Esophagus squamous epithelium (tissue), 5 donors: ENCODE measurements at regions not wholly inside any gene's neighbourhood (a gene's known extent, or its start where the extent isn't known, plus 50 kb on each side); places are given as distances from the start of the nearest gene placed in this dataset.

Source experiments
- DNase-seq: peaks from one replicate; lab custom pipeline; 2025; lab: John Stamatoyannopoulos, UW
- H3K27ac ChIP-seq, 4 donors: fragments of 200-600 bp; sonication (generic); one replicate each; pipeline ENCODE4 v1.5.1; 2016 to 2019; ENCODE audit warnings: mild to moderate bottlenecking in 1 of 4
- H3K27me3 ChIP-seq, 4 donors: fragments of 200-600 bp; sonication (generic); 1 replicate in 3 of 4; 2 replicates in 1 of 4; pipeline versions ENCODE4 v1.5.1 to v1.6.0; 2017 to 2021; ENCODE audit warnings: antibody characterized with exemption in 1 of 4
- H3K36me3 ChIP-seq, 3 donors: fragments of 200-600 bp; sonication (generic); one replicate each; pipeline ENCODE4 v1.5.1; 2016 to 2019
- H3K4me1 ChIP-seq, 3 donors: fragments of 200-600 bp; sonication (generic); one replicate each; pipeline ENCODE4 v1.5.1; 2017 to 2019
- H3K4me3 ChIP-seq, 4 donors: fragments of 200-600 bp; sonication (generic); 1 replicate in 3 of 4; 2 replicates in 1 of 4; pipeline ENCODE4 v1.5.1; 2016 to 2019; ENCODE audit warnings: mild to moderate bottlenecking in 2 of 4, moderate library complexity in 1 of 4
- H3K9me3 ChIP-seq, 3 donors: fragments of 200-600 bp; sonication (generic); one replicate each; pipeline ENCODE4 v1.5.1; 2016 to 2019
- CTCF ChIP-seq, 6 experiments: fragments of 450-650 bp in 4 of 6; fragments of 200-600 bp in 2 of 6; sonication (generic) in 2 of 6; IDR thresholded peaks; one replicate each; pipeline ENCODE4 v1.5.1; 2016 to 2019; ENCODE audit warnings: antibody characterized with exemption in 6 of 6, mild to moderate bottlenecking in 4 of 6, moderate library complexity in 4 of 6
- POLR2A ChIP-seq, 4 donors: fragments of 450-650 bp; IDR thresholded peaks; one replicate each; pipeline ENCODE4 v1.6.1; 2017; ENCODE audit warnings: antibody characterized with exemption in 4 of 4, mild to moderate bottlenecking in 4 of 4, moderate library complexity in 3 of 4
- WGBS, 2 donors: methylation state at CpG; one replicate each; pipeline ENCODE4 v1.1.5; 2018; 5-methylcytosine and 5-hydroxymethylcytosine counted together
- intact Hi-C: fragments of 100-400 bp; cut with DNase I; formaldehyde crosslinking; loops from one replicate; pipeline ENCODE4 v1.15.0; 2022
- donor health status: DM: yes; HTN: yes; CAD: no.

- Histone ChIP-seq H3K4me3 (no peak overlapping the region), H3K27ac (no peak overlapping the region), H3K27me3 (peaks cover 0 to 4% (median 0%) of the 10 kb centered on the region in 4 donors), H3K9me3 (no peaks in the 10 kb centered on the region), H3K4me1 (peaks cover 0 to 4% (median 0%) of the 10 kb centered on the region in 3 donors), H3K36me3 (no peaks in the 10 kb centered on the region)
- intact Hi-C loops, result no loop called here
- no peak for DNase-seq
- TF ChIP-seq POLR2A (IDR thresholded peaks at IDR 0.05), result no peak
- no peak for TF ChIP-seq CTCF (IDR thresholded peaks at IDR 0.05)
- WGBS, 2 donors, result 71 to 76% methylated on average over 8 of the region's 8 CpGs
Observed at GRCh38 chr22:27531782-27532530, 269.6 kb downstream of the MN1 start.

- Histone ChIP-seq H3K27ac (no peak overlapping the region), H3K4me1 (peaks cover 0 to 11% (median 0%) of the 10 kb centered on the region in 3 donors), H3K27me3 (peaks cover 0 to 4% (median 0%) of the 10 kb centered on the region in 4 donors), H3K9me3 (no peaks in the 10 kb centered on the region), H3K36me3 (no peaks in the 10 kb centered on the region), H3K4me3 (no peak overlapping the region)
- TF ChIP-seq POLR2A (IDR thresholded peaks at IDR 0.05), result no peak
- TF ChIP-seq CTCF (IDR thresholded peaks at IDR 0.05), result no peak
- 82 to 83% methylated on average over 8 of the region's 8 CpGs for WGBS, 2 donors
- intact Hi-C loops, result no loop called here
- no peak for DNase-seq
Observed at GRCh38 chr22:27533105-27533745, 268.3 kb downstream of the MN1 start.

GRCh38 chr22:27534720-27535125 lies 266.8 kb downstream of the MN1 start:
- no peak overlapping the region for H3K4me3 ChIP-seq
- no peaks in the 10 kb centered on the region for H3K9me3 ChIP-seq
- WGBS, 2 donors, result 48 to 50% methylated on average over 2 to 6 of the region's 7 CpGs
- no peak for TF ChIP-seq POLR2A (IDR thresholded peaks at IDR 0.05)
- TF ChIP-seq CTCF (IDR thresholded peaks at IDR 0.05), result no peak
- intact Hi-C loops, result no loop called here
- H3K27ac ChIP-seq, result no peak overlapping the region
- no peaks in the 10 kb centered on the region for H3K36me3 ChIP-seq
- peaks cover 0 to 11% (median 0%) of the 10 kb centered on the region in 3 donors for H3K4me1 ChIP-seq
- peaks cover 0 to 4% (median 0%) of the 10 kb centered on the region in 4 donors for H3K27me3 ChIP-seq
- DNase-seq, result no peak

- intact Hi-C loops, result no loop called here
- Histone ChIP-seq H3K27ac (no peak overlapping the region), H3K9me3 (no peaks in the 10 kb centered on the region), H3K36me3 (no peaks in the 10 kb centered on the region), H3K4me1 (peaks cover 0 to 11% (median 0%) of the 10 kb centered on the region in 3 donors), H3K27me3 (peaks cover 0 to 4% (median 0%) of the 10 kb centered on the region in 4 donors), H3K4me3 (no peak overlapping the region)
- TF ChIP-seq CTCF (IDR thresholded peaks at IDR 0.05), result no peak
- TF ChIP-seq POLR2A (IDR thresholded peaks at IDR 0.05), result no peak
- 95% methylated on average over 2 of the region's 2 CpGs for WGBS, 2 donors
- no peak for DNase-seq
Observed at GRCh38 chr22:27535452-27535851, 266.1 kb downstream of the MN1 start.

- no peaks in the 10 kb centered on the region for H3K9me3 ChIP-seq
- H3K4me3 ChIP-seq, result no peak overlapping the region
- WGBS, 2 donors, result 41 to 62% methylated on average over 8 to 11 of the region's 15 CpGs
- TF ChIP-seq CTCF (IDR thresholded peaks at IDR 0.05) (no peak), POLR2A (IDR thresholded peaks at IDR 0.05) (no peak)
- H3K36me3 ChIP-seq, result no peaks in the 10 kb centered on the region
- H3K27ac ChIP-seq, result peak overlapping the region in 2 of 4 donors; percentile 40 to 41
- peaks cover 0 to 11% (median 0%) of the 10 kb centered on the region in 3 donors for H3K4me1 ChIP-seq
- no peak for DNase-seq
- H3K27me3 ChIP-seq, result peaks cover 0 to 9% (median 0%) of the 10 kb centered on the region in 4 donors
- intact Hi-C loops, result no loop called here
Observed at GRCh38 chr22:27537501-27537900, 264.1 kb downstream of the MN1 start.
